Hepatocyte (in vitro differentiated cells): ENCODE measurements at regions not wholly inside any gene's neighbourhood (a gene's known extent, or its start where the extent isn't known, plus 50 kb on each side); places are given as distances from the start of the nearest gene placed in this dataset.

Experiments
- DNase-seq: peaks from one replicate; pipeline ENCODE4 v3.0.0-alpha.2; 2016; ENCODE audit warnings: low spot score
- H2AFZ ChIP-seq: fragments of 200-600 bp; sonication (generic); 2 replicates; pipeline ENCODE4 v1.6.0; 2016; ENCODE audit warnings: antibody characterized with exemption, mild to moderate bottlenecking
- H3K27ac ChIP-seq: fragments of 200-600 bp; sonication (generic); 2 replicates; pipeline ENCODE4 v1.5.1; 2016; ENCODE audit warnings: mild to moderate bottlenecking
- H3K27me3 ChIP-seq: fragments of 200-600 bp; sonication (generic); 2 replicates; pipeline ENCODE4 v1.6.1; 2016
- H3K36me3 ChIP-seq: fragments of 200-600 bp; sonication (generic); replicated peaks from 2 replicates; pipeline ENCODE4 v1.5.1; 2016; ENCODE audit warnings: low read depth; ENCODE audit not compliant: insufficient read depth
- H3K4me1 ChIP-seq: fragments of 200-600 bp; sonication (generic); 2 replicates; pipeline ENCODE4 v1.5.1; 2016; ENCODE audit warnings: mild to moderate bottlenecking, moderate library complexity; ENCODE audit not compliant: insufficient read depth
- H3K4me2 ChIP-seq: fragments of 200-600 bp; sonication (generic); 2 replicates; pipeline ENCODE4 v1.6.0; 2016
- H3K4me3 ChIP-seq: fragments of 200-600 bp; sonication (generic); 2 replicates; pipeline ENCODE4 v1.5.1; 2016; ENCODE audit warnings: mild to moderate bottlenecking
- H3K79me2 ChIP-seq: fragments of 200-600 bp; sonication (generic); 2 replicates; pipeline ENCODE4 v1.6.0; 2017; ENCODE audit warnings: mild to moderate bottlenecking
- H3K9me2 ChIP-seq: fragments of 200-600 bp; sonication (generic); replicated peaks from 2 replicates; pipeline ENCODE4 v1.6.0; 2017; ENCODE audit warnings: mild to moderate bottlenecking; ENCODE audit not compliant: insufficient read depth
- H3K9me3 ChIP-seq: fragments of 200-600 bp; sonication (generic); 2 replicates; pipeline ENCODE4 v1.5.1; 2016; ENCODE audit warnings: low read depth, mild to moderate bottlenecking
- H4K20me1 ChIP-seq: fragments of 200-600 bp; sonication (generic); 2 replicates; pipeline ENCODE4 v1.6.0; 2016; ENCODE audit warnings: mild to moderate bottlenecking; ENCODE audit not compliant: insufficient read depth, poor library complexity, severe bottlenecking
- EZH2 ChIP-seq: fragments of 200-600 bp; sonication (generic); IDR thresholded peaks from 2 replicates; pipeline ENCODE4 v1.6.1; 2016; ENCODE audit warnings: antibody characterized with exemption, mild to moderate bottlenecking, borderline replicate concordance
- EZH2phosphoT487 ChIP-seq: fragments of 200-600 bp; sonication (generic); IDR thresholded peaks from one replicate; pipeline ENCODE4 v1.6.1; 2018; ENCODE audit warnings: antibody characterized with exemption, mild to moderate bottlenecking, low read depth, moderate library complexity; ENCODE audit not compliant: unreplicated experiment, severe bottlenecking
- WGBS: methylation state at CpG from one replicate; pipeline ENCODE4 v1.1.6; 2016; ENCODE audit warnings: low lambda C conversion rate; ENCODE audit errors: missing lambda C conversion rate; 5-methylcytosine and 5-hydroxymethylcytosine counted together
- TF ChIP-seq, protein P1 (sequence below): fragments of 200-600 bp; sonication (generic); IDR thresholded peaks from 2 replicates; pipeline ENCODE4 v1.5.1; 2016; ENCODE audit warnings: antibody characterized with exemption, mild to moderate bottlenecking; ENCODE audit not compliant: poor library complexity

DNA sequence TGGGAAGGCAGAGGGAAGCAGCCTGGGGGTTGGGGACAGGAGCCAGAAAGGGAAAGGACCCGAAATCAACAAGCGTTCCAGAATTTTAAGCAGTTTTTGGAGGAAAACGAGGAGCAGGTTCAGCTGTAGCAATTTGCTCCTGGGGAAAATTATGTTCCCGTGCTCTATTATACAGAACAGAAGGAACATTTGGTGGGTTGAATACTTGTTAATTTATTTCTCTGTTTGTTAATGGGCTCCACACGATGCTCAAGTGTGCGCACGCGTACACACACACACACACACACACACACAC, 149.2 kb upstream of the LINGO1 start:
- no peak for DNase-seq
- WGBS: 86% methylated on average over 8 of the region's 8 CpGs
- no peaks in the 10 kb centered on the region for H3K36me3 ChIP-seq
- no peaks in the 10 kb centered on the region for H4K20me1 ChIP-seq
- no peaks in the 10 kb centered on the region for H3K9me3 ChIP-seq
- H2AFZ ChIP-seq: no peak overlapping the region
- H3K27me3 ChIP-seq: no peaks in the 10 kb centered on the region
- no peak overlapping the region for H3K4me3 ChIP-seq
- no peaks in the 10 kb centered on the region for H3K79me2 ChIP-seq
- H3K4me2 ChIP-seq: no peak overlapping the region
- no peak overlapping the region for H3K27ac ChIP-seq
- no peaks in the 10 kb centered on the region for H3K4me1 ChIP-seq
- TF ChIP-seq, protein P1, sequence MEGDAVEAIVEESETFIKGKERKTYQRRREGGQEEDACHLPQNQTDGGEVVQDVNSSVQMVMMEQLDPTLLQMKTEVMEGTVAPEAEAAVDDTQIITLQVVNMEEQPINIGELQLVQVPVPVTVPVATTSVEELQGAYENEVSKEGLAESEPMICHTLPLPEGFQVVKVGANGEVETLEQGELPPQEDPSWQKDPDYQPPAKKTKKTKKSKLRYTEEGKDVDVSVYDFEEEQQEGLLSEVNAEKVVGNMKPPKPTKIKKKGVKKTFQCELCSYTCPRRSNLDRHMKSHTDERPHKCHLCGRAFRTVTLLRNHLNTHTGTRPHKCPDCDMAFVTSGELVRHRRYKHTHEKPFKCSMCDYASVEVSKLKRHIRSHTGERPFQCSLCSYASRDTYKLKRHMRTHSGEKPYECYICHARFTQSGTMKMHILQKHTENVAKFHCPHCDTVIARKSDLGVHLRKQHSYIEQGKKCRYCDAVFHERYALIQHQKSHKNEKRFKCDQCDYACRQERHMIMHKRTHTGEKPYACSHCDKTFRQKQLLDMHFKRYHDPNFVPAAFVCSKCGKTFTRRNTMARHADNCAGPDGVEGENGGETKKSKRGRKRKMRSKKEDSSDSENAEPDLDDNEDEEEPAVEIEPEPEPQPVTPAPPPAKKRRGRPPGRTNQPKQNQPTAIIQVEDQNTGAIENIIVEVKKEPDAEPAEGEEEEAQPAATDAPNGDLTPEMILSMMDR: no peak
- TF ChIP-seq EZH2phosphoT487 (no peak), EZH2 (no peak)
- H3K9me2 ChIP-seq: no peaks in the 10 kb centered on the region

DNA sequence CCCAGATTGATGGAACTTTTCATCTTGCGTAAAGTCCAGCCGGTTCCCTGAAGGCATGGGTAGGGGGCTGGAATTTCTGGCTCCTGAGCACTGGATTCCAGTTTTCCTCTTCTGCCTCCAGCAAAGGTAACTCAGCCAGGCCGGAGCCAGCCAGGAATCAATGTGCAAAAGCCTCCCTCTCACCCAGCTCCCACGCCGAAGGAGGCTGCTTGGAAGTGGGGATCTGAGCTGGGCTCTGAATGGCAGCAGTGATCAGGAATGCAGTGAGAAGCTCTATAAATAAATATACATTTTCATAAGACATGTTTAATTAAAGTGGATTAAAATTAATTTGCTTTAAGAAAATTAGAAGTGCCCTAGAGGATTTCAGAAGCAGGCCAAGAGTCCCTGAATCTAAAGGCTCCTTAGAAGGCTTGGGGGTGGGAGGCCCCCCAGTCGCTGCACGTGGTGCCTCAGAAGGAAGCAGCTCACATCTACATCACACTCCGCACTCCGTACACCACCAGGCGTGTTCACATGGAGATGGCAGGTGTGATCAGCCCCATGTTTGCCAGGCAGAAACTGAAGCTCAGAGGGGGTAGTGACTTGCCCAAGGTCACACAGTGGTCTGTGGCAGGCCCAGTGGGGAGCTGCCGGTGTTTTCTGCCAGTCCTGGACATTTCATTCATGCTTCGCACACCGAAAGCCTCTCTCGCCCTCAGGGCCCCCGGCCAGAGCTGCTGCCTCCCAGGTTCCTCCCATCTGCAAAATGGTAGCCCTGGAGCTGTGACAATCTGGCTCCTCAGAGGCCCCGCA, 148.6 kb upstream of the LINGO1 start:
- DNase-seq: no peak
- Histone ChIP-seq H2AFZ (no peak overlapping the region), H3K36me3 (no peaks in the 10 kb centered on the region), H3K9me2 (no peaks in the 10 kb centered on the region), H3K4me1 (no peaks in the 10 kb centered on the region), H3K4me3 (no peak overlapping the region), H3K27ac (no peak overlapping the region), H3K4me2 (no peak overlapping the region), H3K79me2 (no peaks in the 10 kb centered on the region), H3K9me3 (no peaks in the 10 kb centered on the region), H4K20me1 (no peaks in the 10 kb centered on the region), H3K27me3 (no peaks in the 10 kb centered on the region)
- WGBS: 87% methylated on average over 16 of the region's 16 CpGs
- no peak for TF ChIP-seq EZH2
- no peak for TF ChIP-seq EZH2phosphoT487
- TF ChIP-seq, protein P1: no peak

DNA sequence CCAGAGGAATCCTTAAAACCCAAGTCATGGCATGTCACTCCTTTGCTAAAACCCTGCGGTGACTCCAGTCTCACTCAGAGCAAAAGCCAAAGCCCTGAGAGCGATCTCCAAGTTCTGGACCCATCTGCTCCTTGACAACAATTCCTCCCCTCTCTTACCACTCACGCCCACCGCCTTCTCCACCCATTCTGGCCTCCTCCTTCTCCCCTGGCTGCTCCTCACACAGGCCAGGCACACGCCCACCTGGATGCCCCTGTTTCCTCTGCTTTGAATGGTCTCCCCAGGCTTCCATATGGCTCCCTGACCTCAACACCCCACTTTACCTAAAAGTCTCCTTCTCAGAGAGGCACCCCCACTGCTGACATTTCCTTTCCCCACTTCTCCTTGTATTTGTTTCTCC, 146.1 kb upstream of the LINGO1 start:
- no peak overlapping the region for H2AFZ ChIP-seq
- 88% methylated on average over 5 of the region's 5 CpGs for WGBS

More for the DNA sequence above, 146.1 kb upstream of the LINGO1 start:
- Histone ChIP-seq H3K27me3 (no peaks in the 10 kb centered on the region), H3K27ac (no peak overlapping the region), H3K36me3 (no peaks in the 10 kb centered on the region), H3K9me2 (no peaks in the 10 kb centered on the region), H3K4me3 (no peak overlapping the region), H4K20me1 (no peaks in the 10 kb centered on the region), H3K4me2 (no peak overlapping the region), H3K9me3 (no peaks in the 10 kb centered on the region), H3K4me1 (no peaks in the 10 kb centered on the region), H3K79me2 (no peaks in the 10 kb centered on the region)
- no peak for DNase-seq
- TF ChIP-seq EZH2: no peak
- TF ChIP-seq, protein P1: no peak
- no peak for TF ChIP-seq EZH2phosphoT487
